Loucy (cell line): ENCODE measurements at regions not wholly inside any gene's neighbourhood (a gene's known extent, or its start where the extent isn't known, plus 50 kb on each side); places are given as distances from the start of the nearest gene placed in this dataset.

Experiments used
- CTCF ChIP-seq: fragments of 200-600 bp; sonication (generic); conservative IDR thresholded peaks from 2 replicates; pipeline ENCODE4 v1.5.1; 2014; ENCODE audit warnings: mild to moderate bottlenecking, antibody characterized with exemption, low read length
- EZH2phosphoT487 ChIP-seq: fragments of 200-600 bp; IDR thresholded peaks from 2 replicates; pipeline ENCODE4 v1.6.1; 2018; ENCODE audit warnings: antibody characterized with exemption, mild to moderate bottlenecking, moderate library complexity, borderline replicate concordance

GRCh38 chr16:73371584-73372319 lies 323.8 kb upstream of the ZFHX3 start:
- TF ChIP-seq CTCF (no peak), EZH2phosphoT487 (no peak)
